ENCODE measurements at regions not wholly inside any gene's neighbourhood (a gene's known extent, or its start where the extent isn't known, plus 50 kb on each side); places are given as distances from the start of the nearest gene placed in this dataset.
"Not testable (repeated sequence)": the region's sequence is repeated elsewhere in the genome, so short reads cannot be mapped to it uniquely, and the experiment has no call there.

DNA sequence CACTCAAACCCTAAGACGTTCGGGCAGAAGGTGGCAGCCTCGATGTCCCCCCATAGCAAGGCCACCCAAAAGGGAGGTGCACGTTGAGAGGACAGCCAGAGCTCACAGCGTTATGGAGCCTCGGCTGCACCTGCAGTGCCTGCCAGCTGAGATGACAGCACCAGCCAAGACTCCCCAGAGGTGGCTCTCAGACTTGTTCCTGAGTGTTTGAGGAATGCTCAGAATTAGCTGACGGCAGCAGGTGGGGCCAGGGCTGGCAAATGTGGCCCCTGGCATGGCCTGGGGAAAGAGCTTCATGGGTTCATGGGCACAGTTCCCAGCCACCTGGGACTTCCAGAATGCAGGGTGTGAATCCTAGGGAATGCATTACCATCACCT, 177.8 kb downstream of the KLF13 start:
- no peaks in the 10 kb centered on the region for H3K9me3 ChIP-seq (ENCODE audit: control insufficient read depth, insufficient read depth, low read depth, low read length)
- no peaks in the 10 kb centered on the region for H3K27me3 ChIP-seq (ENCODE audit: control insufficient read depth, insufficient read depth, low read length)
- DNase-seq (ENCODE audit: low read depth in 2 of 2), result no peak
- no peak overlapping the region for H3K4me2 ChIP-seq (ENCODE audit: extremely low read depth, insufficient read depth, low read length)
- no peaks in the 10 kb centered on the region for H3K36me3 ChIP-seq (ENCODE audit: control insufficient read depth, insufficient read depth, low read length)
- H3K79me2 ChIP-seq (ENCODE audit: control insufficient read depth, insufficient read depth, low read length), result no peaks in the 10 kb centered on the region
- no peak overlapping the region for H3K9ac ChIP-seq (ENCODE audit: insufficient read depth, low read length)
- no peak overlapping the region for H2AFZ ChIP-seq (ENCODE audit: low read length)
- no peak overlapping the region for H3K4me3 ChIP-seq (replicated peaks in 1 of 4; ENCODE audit: control extremely low read depth in 1 of 4, insufficient read depth in 1 of 4, low read depth in 3 of 4, low read length in 4 of 4)
- H4K20me1 ChIP-seq (ENCODE audit: control insufficient read depth, extremely low read depth, insufficient read depth, low read length), result no peaks in the 10 kb centered on the region
- H3K4me1 ChIP-seq (ENCODE audit: control insufficient read depth, extremely low read depth, insufficient read depth, low read length), result no peaks in the 10 kb centered on the region
- no peak overlapping the region for H3K27ac ChIP-seq (ENCODE audit: insufficient read depth, low read length)
- TF ChIP-seq EZH2 (IDR thresholded peaks at IDR 0.05; ENCODE audit: low read length, missing control alignments), result no peak
- TF ChIP-seq, protein P1, sequence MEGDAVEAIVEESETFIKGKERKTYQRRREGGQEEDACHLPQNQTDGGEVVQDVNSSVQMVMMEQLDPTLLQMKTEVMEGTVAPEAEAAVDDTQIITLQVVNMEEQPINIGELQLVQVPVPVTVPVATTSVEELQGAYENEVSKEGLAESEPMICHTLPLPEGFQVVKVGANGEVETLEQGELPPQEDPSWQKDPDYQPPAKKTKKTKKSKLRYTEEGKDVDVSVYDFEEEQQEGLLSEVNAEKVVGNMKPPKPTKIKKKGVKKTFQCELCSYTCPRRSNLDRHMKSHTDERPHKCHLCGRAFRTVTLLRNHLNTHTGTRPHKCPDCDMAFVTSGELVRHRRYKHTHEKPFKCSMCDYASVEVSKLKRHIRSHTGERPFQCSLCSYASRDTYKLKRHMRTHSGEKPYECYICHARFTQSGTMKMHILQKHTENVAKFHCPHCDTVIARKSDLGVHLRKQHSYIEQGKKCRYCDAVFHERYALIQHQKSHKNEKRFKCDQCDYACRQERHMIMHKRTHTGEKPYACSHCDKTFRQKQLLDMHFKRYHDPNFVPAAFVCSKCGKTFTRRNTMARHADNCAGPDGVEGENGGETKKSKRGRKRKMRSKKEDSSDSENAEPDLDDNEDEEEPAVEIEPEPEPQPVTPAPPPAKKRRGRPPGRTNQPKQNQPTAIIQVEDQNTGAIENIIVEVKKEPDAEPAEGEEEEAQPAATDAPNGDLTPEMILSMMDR (conservative IDR thresholded peaks at IDR 0.05 in 1 of 2, IDR thresholded peaks at IDR 0.05 in 1 of 2; ENCODE audit: low read depth in 1 of 2, low read length in 2 of 2), result no peak

DNA sequence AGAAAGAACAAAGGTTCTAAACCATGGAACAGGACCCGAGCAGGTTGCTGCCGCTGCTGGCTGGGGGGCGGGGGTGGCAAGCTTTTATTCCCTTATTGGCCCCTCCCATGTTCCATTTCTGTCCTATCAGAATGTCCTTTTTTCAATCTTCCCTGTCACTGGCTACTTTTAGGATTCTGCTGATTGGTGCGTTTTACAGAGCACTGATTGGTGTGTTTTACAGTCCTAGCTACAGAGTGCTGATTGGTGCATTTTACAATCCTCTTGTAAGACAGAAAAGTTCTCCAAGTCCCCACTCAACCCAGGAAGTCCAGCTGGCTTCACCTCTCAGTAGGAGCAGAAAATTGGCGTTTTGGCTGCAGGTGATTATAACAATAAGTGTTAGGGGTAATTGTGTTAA, 180.9 kb downstream of the KLF13 start:
- H3K27ac ChIP-seq (ENCODE audit: insufficient read depth, low read length); H3K27me3 ChIP-seq (ENCODE audit: control insufficient read depth, insufficient read depth, low read length); H3K9ac ChIP-seq (ENCODE audit: insufficient read depth, low read length); H3K4me2 ChIP-seq (ENCODE audit: extremely low read depth, insufficient read depth, low read length); H3K36me3 ChIP-seq (ENCODE audit: control insufficient read depth, insufficient read depth, low read length); H3K4me3 ChIP-seq (replicated peaks in 1 of 4; ENCODE audit: control extremely low read depth in 1 of 4, insufficient read depth in 1 of 4, low read depth in 3 of 4, low read length in 4 of 4); DNase-seq (ENCODE audit: low read depth in 2 of 2); H3K79me2 ChIP-seq (ENCODE audit: control insufficient read depth, insufficient read depth, low read length); H4K20me1 ChIP-seq (ENCODE audit: control insufficient read depth, extremely low read depth, insufficient read depth, low read length); H3K4me1 ChIP-seq (ENCODE audit: control insufficient read depth, extremely low read depth, insufficient read depth, low read length); H2AFZ ChIP-seq (ENCODE audit: low read length); H3K9me3 ChIP-seq (ENCODE audit: control insufficient read depth, insufficient read depth, low read depth, low read length): not testable (repeated sequence)

DNA sequence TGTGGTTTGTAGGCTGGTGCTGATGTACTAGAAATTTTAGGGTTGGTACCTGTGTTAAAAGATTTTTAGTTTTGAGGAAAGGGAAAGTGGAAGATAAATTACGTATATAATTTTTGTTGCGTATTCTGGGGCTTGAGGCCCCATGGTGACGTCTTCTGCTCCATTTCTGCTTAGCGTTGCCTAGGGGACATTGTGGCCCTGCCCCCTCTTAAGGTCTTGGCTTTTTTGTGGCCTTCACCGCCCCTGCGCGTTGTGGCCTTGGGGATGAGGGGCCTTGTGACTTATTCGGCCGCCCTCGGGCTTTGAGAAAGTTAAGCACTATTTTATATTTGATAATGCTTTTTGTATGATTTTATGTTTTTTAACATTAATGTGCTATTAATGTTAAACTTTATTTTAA, 182.0 kb downstream of the KLF13 start:
- Histone ChIP-seq H3K36me3 (ENCODE audit: control insufficient read depth, insufficient read depth, low read length) (no peaks in the 10 kb centered on the region), H3K9me3 (ENCODE audit: control insufficient read depth, insufficient read depth, low read depth, low read length) (no peaks in the 10 kb centered on the region), H4K20me1 (ENCODE audit: control insufficient read depth, extremely low read depth, insufficient read depth, low read length) (no peaks in the 10 kb centered on the region), H3K4me2 (ENCODE audit: extremely low read depth, insufficient read depth, low read length) (no peak overlapping the region), H2AFZ (ENCODE audit: low read length) (no peak overlapping the region), H3K4me3 (replicated peaks in 1 of 4; ENCODE audit: control extremely low read depth in 1 of 4, insufficient read depth in 1 of 4, low read depth in 3 of 4, low read length in 4 of 4) (no peak overlapping the region), H3K9ac (ENCODE audit: insufficient read depth, low read length) (no peak overlapping the region), H3K4me1 (ENCODE audit: control insufficient read depth, extremely low read depth, insufficient read depth, low read length) (no peaks in the 10 kb centered on the region), H3K79me2 (ENCODE audit: control insufficient read depth, insufficient read depth, low read length) (no peaks in the 10 kb centered on the region), H3K27me3 (ENCODE audit: control insufficient read depth, insufficient read depth, low read length) (no peaks in the 10 kb centered on the region), H3K27ac (ENCODE audit: insufficient read depth, low read length) (no peak overlapping the region)
- TF ChIP-seq, protein P1 (conservative IDR thresholded peaks at IDR 0.05 in 1 of 2, IDR thresholded peaks at IDR 0.05 in 1 of 2; ENCODE audit: low read depth in 1 of 2, low read length in 2 of 2), result no peak
- no peak for TF ChIP-seq EZH2 (IDR thresholded peaks at IDR 0.05; ENCODE audit: low read length, missing control alignments)
- DNase-seq (ENCODE audit: low read depth in 2 of 2), result no peak

DNA sequence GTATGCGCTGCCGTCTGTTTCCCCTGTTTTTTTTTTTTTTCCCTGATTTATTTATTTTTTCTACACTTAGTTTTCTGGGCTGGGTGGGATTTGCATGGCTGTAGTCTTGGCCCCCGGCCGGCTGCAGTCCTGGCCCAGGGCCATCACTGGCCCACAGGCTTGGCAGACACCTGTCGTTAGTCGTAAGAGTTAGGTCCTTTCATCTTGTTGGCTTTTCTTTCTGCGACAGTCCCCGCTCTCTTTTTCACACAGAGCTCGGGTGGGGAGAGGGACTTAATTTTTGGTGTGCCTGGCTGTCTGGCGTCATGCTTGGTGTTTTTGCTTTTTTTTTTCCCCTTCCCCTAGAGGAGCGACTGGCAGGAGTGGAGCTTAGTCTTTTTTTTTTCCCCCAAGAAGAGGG, 183.4 kb downstream of the KLF13 start:
- H3K9ac ChIP-seq (ENCODE audit: insufficient read depth, low read length), result no peak overlapping the region
- no peaks in the 10 kb centered on the region for H3K9me3 ChIP-seq (ENCODE audit: control insufficient read depth, insufficient read depth, low read depth, low read length)
- H3K36me3 ChIP-seq (ENCODE audit: control insufficient read depth, insufficient read depth, low read length), result no peaks in the 10 kb centered on the region
- no peaks in the 10 kb centered on the region for H4K20me1 ChIP-seq (ENCODE audit: control insufficient read depth, extremely low read depth, insufficient read depth, low read length)
- TF ChIP-seq, protein P1 (conservative IDR thresholded peaks at IDR 0.05 in 1 of 2, IDR thresholded peaks at IDR 0.05 in 1 of 2; ENCODE audit: low read depth in 1 of 2, low read length in 2 of 2), result no peak
- TF ChIP-seq EZH2 (IDR thresholded peaks at IDR 0.05; ENCODE audit: low read length, missing control alignments), result no peak
- H3K27ac ChIP-seq (ENCODE audit: insufficient read depth, low read length), result no peak overlapping the region
- H3K79me2 ChIP-seq (ENCODE audit: control insufficient read depth, insufficient read depth, low read length), result no peaks in the 10 kb centered on the region
- no peak overlapping the region for H2AFZ ChIP-seq (ENCODE audit: low read length)
- no peak for DNase-seq (ENCODE audit: low read depth in 2 of 2)
- H3K4me3 ChIP-seq (replicated peaks in 1 of 4; ENCODE audit: control extremely low read depth in 1 of 4, insufficient read depth in 1 of 4, low read depth in 3 of 4, low read length in 4 of 4), result no peak overlapping the region
- no peaks in the 10 kb centered on the region for H3K4me1 ChIP-seq (ENCODE audit: control insufficient read depth, extremely low read depth, insufficient read depth, low read length)
- H3K27me3 ChIP-seq (ENCODE audit: control insufficient read depth, insufficient read depth, low read length), result no peaks in the 10 kb centered on the region
- H3K4me2 ChIP-seq (ENCODE audit: extremely low read depth, insufficient read depth, low read length), result no peak overlapping the region
